Dedifferentiated amniotic fluid mesenchymal stem cell (primary cell): ENCODE measurements at regions not wholly inside any gene's neighbourhood (a gene's known extent, or its start where the extent isn't known, plus 50 kb on each side); places are given as distances from the start of the nearest gene placed in this dataset.
A peak's percentile ranks its signal among the peaks of the same experiment; 100 is the strongest.

Source experiments
- DNase-seq: peaks from one replicate; pipeline ENCODE4 v3.0.0-alpha.2; 2016; ENCODE audit errors: extremely low spot score

GRCh38 chr6:105611606-105612005 is 208.7 kb upstream of the PREP start:
- no peak for DNase-seq

- peak; percentile 22 for DNase-seq
These were observed 206.6 kb upstream of the PREP start for GRCh38 chr6:105609375-105609991.

- peak; percentile 96 for DNase-seq
These were observed 206.0 kb upstream of the PREP start for GRCh38 chr6:105608711-105609374.

GRCh38 chr6:105607636-105608621 is 205.0 kb upstream of the PREP start:
- DNase-seq = peak; percentile 21

GRCh38 chr6:105606831-105607463 is 204.1 kb upstream of the PREP start:
- DNase-seq = no peak

GRCh38 chr6:105604587-105604884 is 201.7 kb upstream of the PREP start:
- DNase-seq = no peak

- DNase-seq = no peak
These were observed 201.1 kb upstream of the PREP start for GRCh38 chr6:105603788-105604586.

GRCh38 chr6:105601541-105602236 is 198.8 kb upstream of the PREP start:
- DNase-seq = peak; percentile 99

GRCh38 chr6:105600336-105601260 is 197.7 kb upstream of the PREP start:
- peak; percentile 76 for DNase-seq

GRCh38 chr6:105598264-105598663 is 195.4 kb upstream of the PREP start:
- no peak for DNase-seq

- DNase-seq = peak; percentile 95
These were observed 193.4 kb upstream of the PREP start for GRCh38 chr6:105596284-105596755.

GRCh38 chr6:105595829-105596228 is 192.9 kb upstream of the PREP start:
- no peak for DNase-seq

GRCh38 chr6:105594821-105595220 is 191.9 kb upstream of the PREP start:
- no peak for DNase-seq

- no peak for DNase-seq
These were observed 191.2 kb upstream of the PREP start for GRCh38 chr6:105593805-105594671.

GRCh38 chr6:105593056-105593690 is 190.3 kb upstream of the PREP start:
- DNase-seq = no peak

GRCh38 chr6:105592329-105592728 is 189.4 kb upstream of the PREP start:
- DNase-seq = no peak

GRCh38 chr6:105591053-105591452 is 188.2 kb upstream of the PREP start:
- no peak for DNase-seq

GRCh38 chr6:105588123-105588710 is 185.3 kb upstream of the PREP start:
- DNase-seq = no peak
